ENCODE measurements at regions not wholly inside any gene's neighbourhood (a gene's known extent, or its start where the extent isn't known, plus 50 kb on each side); places are given as distances from the start of the nearest gene placed in this dataset.

GRCh38 chr15:95501865-95502264, 828.6 kb upstream of the NR2F2 start:
- Histone ChIP-seq H3K4me1 (ENCODE audit: insufficient read depth, low read length, poor library complexity, severe bottlenecking) (no peaks in the 10 kb centered on the region), H3K27me3 (replicated peaks; ENCODE audit: insufficient read depth, low read depth, low read length, poor library complexity) (no peaks in the 10 kb centered on the region), H3K27ac (ENCODE audit: low read depth, low read length, poor library complexity, severe bottlenecking) (no peak overlapping the region), H3K36me3 (ENCODE audit: insufficient read depth, low read length, poor library complexity, severe bottlenecking) (no peaks in the 10 kb centered on the region), H3K4me3 (ENCODE audit: low read depth, low read length, poor library complexity, severe bottlenecking) (no peak overlapping the region), H3K9me3 (ENCODE audit: low read depth, low read length, poor library complexity, severe bottlenecking) (no peaks in the 10 kb centered on the region)
- ChIA-PET POLR2A (ENCODE audit: low non-redundant PET) (no interaction called here), CTCF (no interaction called here)
- intact Hi-C loops (cut with micrococcal nuclease; ENCODE audit: unreplicated experiment): no loop called here
- TF ChIP-seq EZH2 (IDR thresholded peaks at IDR 0.05; ENCODE audit: borderline replicate concordance, low read depth, low read length, poor library complexity, severe bottlenecking): no peak
- TF ChIP-seq CTCF (conservative IDR thresholded peaks at IDR 0.05; ENCODE audit: low read depth, low read length): no peak
- BruUV-seq (replicated peaks): no TSS peak
- no peak for DNase-seq (ENCODE audit: low spot score)

DNA sequence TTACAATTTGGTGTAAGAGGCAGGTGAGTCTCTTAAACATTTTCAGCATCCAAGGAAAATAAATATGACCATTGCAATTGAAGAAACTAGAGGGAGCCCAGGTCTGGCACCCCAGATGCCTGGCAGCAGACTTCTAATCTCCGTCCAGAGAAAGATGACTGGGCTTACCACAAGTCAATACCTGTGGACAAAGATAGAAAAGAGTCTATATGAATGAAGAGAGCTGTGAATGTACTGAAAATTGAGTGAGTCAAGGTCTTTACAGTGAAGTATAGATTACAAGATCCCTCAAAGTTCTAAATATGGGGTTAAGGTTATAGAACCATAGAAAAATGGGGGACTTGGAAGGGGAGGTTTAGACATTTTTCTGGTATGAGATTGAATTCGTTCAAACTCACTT, 827.4 kb upstream of the NR2F2 start:
- intact Hi-C loops (cut with micrococcal nuclease; ENCODE audit: unreplicated experiment): no loop called here
- H3K27me3 ChIP-seq (replicated peaks; ENCODE audit: insufficient read depth, low read depth, low read length, poor library complexity): no peaks in the 10 kb centered on the region
- no peaks in the 10 kb centered on the region for H3K9me3 ChIP-seq (ENCODE audit: low read depth, low read length, poor library complexity, severe bottlenecking)
- no peaks in the 10 kb centered on the region for H3K4me1 ChIP-seq (ENCODE audit: insufficient read depth, low read length, poor library complexity, severe bottlenecking)
- no peak overlapping the region for H3K27ac ChIP-seq (ENCODE audit: low read depth, low read length, poor library complexity, severe bottlenecking)
- no peaks in the 10 kb centered on the region for H3K36me3 ChIP-seq (ENCODE audit: insufficient read depth, low read length, poor library complexity, severe bottlenecking)
- CTCF ChIA-PET: no interaction called here
- no peak overlapping the region for H3K4me3 ChIP-seq (ENCODE audit: low read depth, low read length, poor library complexity, severe bottlenecking)
- no peak for TF ChIP-seq CTCF (conservative IDR thresholded peaks at IDR 0.05; ENCODE audit: low read depth, low read length)
- no peak for TF ChIP-seq EZH2 (IDR thresholded peaks at IDR 0.05; ENCODE audit: borderline replicate concordance, low read depth, low read length, poor library complexity, severe bottlenecking)
- POLR2A ChIA-PET (ENCODE audit: low non-redundant PET): no interaction called here
- BruUV-seq (replicated peaks): no TSS peak
- DNase-seq (ENCODE audit: low spot score): no peak

- TF ChIP-seq EZH2 (IDR thresholded peaks at IDR 0.05; ENCODE audit: borderline replicate concordance, low read depth, low read length, poor library complexity, severe bottlenecking) (no peak), CTCF (conservative IDR thresholded peaks at IDR 0.05; ENCODE audit: low read depth, low read length) (no peak)
- no peak for DNase-seq (ENCODE audit: low spot score)
- BruUV-seq (replicated peaks): no TSS peak
- no peak overlapping the region for H3K27ac ChIP-seq (ENCODE audit: low read depth, low read length, poor library complexity, severe bottlenecking)
- CTCF ChIA-PET: no interaction called here
- POLR2A ChIA-PET (ENCODE audit: low non-redundant PET): no interaction called here
- H3K27me3 ChIP-seq (replicated peaks; ENCODE audit: insufficient read depth, low read depth, low read length, poor library complexity): no peaks in the 10 kb centered on the region
- no peak overlapping the region for H3K4me3 ChIP-seq (ENCODE audit: low read depth, low read length, poor library complexity, severe bottlenecking)
- H3K4me1 ChIP-seq (ENCODE audit: insufficient read depth, low read length, poor library complexity, severe bottlenecking): no peaks in the 10 kb centered on the region
- H3K9me3 ChIP-seq (ENCODE audit: low read depth, low read length, poor library complexity, severe bottlenecking): no peaks in the 10 kb centered on the region
- H3K36me3 ChIP-seq (ENCODE audit: insufficient read depth, low read length, poor library complexity, severe bottlenecking): no peaks in the 10 kb centered on the region
- intact Hi-C loops (cut with micrococcal nuclease; ENCODE audit: unreplicated experiment): no loop called here
Measured at GRCh38 chr15:95503640-95504225, 826.8 kb upstream of the NR2F2 start.
